HCT116 (cell line): ENCODE measurements at regions not wholly inside any gene's neighbourhood (a gene's known extent, or its start where the extent isn't known, plus 50 kb on each side); places are given as distances from the start of the nearest gene placed in this dataset.

Experiments used
- ATAC-seq: fragments of 200-7000 bp; cut with Tn5 transposase; 2 replicates; pipeline ENCODE4 v1.9.1; 2020; ENCODE audit warnings: mild to moderate bottlenecking, moderate library complexity
- BruUV-seq: library from RNA; stranded (reverse); fragments of 400-500 nt; replicated peaks from 2 replicates; lab custom pipeline; 2021; lab: Mats Ljungman, UMichigan
- CTCF ChIA-PET: fragments of 300-600 bp; sonication (Branson Sonifier 250); formaldehyde crosslinking; loops from one replicate; lab custom pipeline; 2021; ENCODE audit warnings: antibody characterized with exemption; lab: Charles Lee
- POLR2A ChIA-PET: fragments of 300-600, 350-600 bp; sonication (Branson Sonifier 250); formaldehyde crosslinking; loops from one replicate; lab custom pipeline; 2021; ENCODE audit warnings: antibody characterized with exemption; lab: Charles Lee
- RAD21 ChIA-PET, 2 experiments: fragments of 300-600 bp; sonication (Branson Sonifier 250); formaldehyde crosslinking; loops; one replicate each; lab custom pipeline; 2023; ENCODE audit warnings: low total read pairs in 2 of 2; ENCODE audit not compliant: uncharacterized antibody in 2 of 2, unreplicated experiment in 2 of 2, low non-redundant PET in 1 of 2; lab: Charles Lee
- DNase-seq: peaks from one replicate; pipeline ENCODE4 v3.0.0-alpha.2; 2010; ENCODE audit warnings: low read depth, low spot score
- H2AFZ ChIP-seq: fragments of 200-600 bp; shearing (Covaris generic), sonication (generic); 2 replicates; pipeline ENCODE4 v1.6.1; 2017; ENCODE audit warnings: low read depth, mixed run types, mixed read lengths, antibody characterized with exemption, low read length; ENCODE audit not compliant: poor library complexity, severe bottlenecking
- H3K27ac ChIP-seq: 2 replicates; pipeline ENCODE4 v1.5.1; 2012; ENCODE audit warnings: low read depth, low read length
- H3K27me3 ChIP-seq: fragments of 200-600 bp; sonication (generic); 2 replicates; pipeline ENCODE4 v1.6.1; 2016; ENCODE audit warnings: mixed run types, low read length, mixed read lengths; ENCODE audit not compliant: insufficient read depth
- H3K36me3 ChIP-seq, 2 experiments: fragments of 200-500 bp in 1 of 2; fragments of 200-600 bp in 1 of 2; sonication (Bioruptor generic) in 1 of 2; sonication (generic) in 1 of 2; 2 replicates each; pipeline versions ENCODE4 v1.5.1 to v1.6.1; 2014 to 2016; ENCODE audit warnings: low read length in 2 of 2, inconsistent platforms in 1 of 2, mixed read lengths in 1 of 2, mixed run types in 1 of 2; ENCODE audit not compliant: insufficient read depth in 2 of 2, control insufficient read depth in 1 of 2
- H3K4me1 ChIP-seq, 2 experiments: fragments of 200-600 bp in 1 of 2; sonication (generic) in 1 of 2; 2 replicates each; pipeline versions ENCODE4 v1.5.1 to v1.6.1; 2012 to 2017; ENCODE audit warnings: low read length in 2 of 2, inconsistent platforms in 1 of 2, mild to moderate bottlenecking in 1 of 2, mixed read lengths in 1 of 2, mixed run types in 1 of 2, moderate library complexity in 1 of 2; ENCODE audit not compliant: insufficient read depth in 2 of 2, control insufficient read depth in 1 of 2
- H3K4me2 ChIP-seq: fragments of 200-600 bp; sonication (generic); 2 replicates; pipeline ENCODE4 v1.6.1; 2017; ENCODE audit warnings: mixed run types, low read length, mixed read lengths
- H3K4me3 ChIP-seq, 2 experiments: fragments of 200-600 bp in 1 of 2; sonication (generic) in 1 of 2; replicated peaks in 1 of 2; 2 replicates each; pipeline ENCODE4 v1.5.1; 2011 to 2016; ENCODE audit warnings: low read length in 2 of 2, control low read depth in 1 of 2, low read depth in 1 of 2, mild to moderate bottlenecking in 1 of 2, mixed read lengths in 1 of 2, mixed run types in 1 of 2
- H3K79me2 ChIP-seq: fragments of 200-600 bp; sonication (generic); 2 replicates; pipeline ENCODE4 v1.6.1; 2017; ENCODE audit warnings: mild to moderate bottlenecking, mixed run types, low read length, moderate library complexity, mixed read lengths; ENCODE audit not compliant: insufficient read depth
- H3K9ac ChIP-seq: fragments of 200-600 bp; sonication (generic); 2 replicates; pipeline ENCODE4 v1.6.1; 2016; ENCODE audit warnings: low read length, mixed read lengths
- H3K9me2 ChIP-seq: fragments of 200-600 bp; sonication (generic), shearing (Covaris generic); 2 replicates; pipeline ENCODE4 v1.6.1; 2017; ENCODE audit warnings: mixed run types, mild to moderate bottlenecking, moderate library complexity; ENCODE audit not compliant: insufficient read depth
- H3K9me3 ChIP-seq, 2 experiments: fragments of 200-500 bp in 1 of 2; fragments of 200-600 bp in 1 of 2; sonication (Bioruptor generic) in 1 of 2; sonication (generic) in 1 of 2; 2 replicates each; pipeline ENCODE4 v1.6.1; 2014 to 2017; ENCODE audit warnings: low read length in 2 of 2, mixed read lengths in 2 of 2, inconsistent platforms in 1 of 2, low read depth in 1 of 2, mild to moderate bottlenecking in 1 of 2, mixed run types in 1 of 2, moderate library complexity in 1 of 2; ENCODE audit not compliant: control insufficient read depth in 1 of 2, insufficient read depth in 1 of 2
- H4K20me1 ChIP-seq: fragments of 200-600 bp; sonication (generic), shearing (Covaris generic); 2 replicates; pipeline ENCODE4 v1.6.1; 2017; ENCODE audit warnings: mixed run types, mild to moderate bottlenecking, moderate library complexity; ENCODE audit not compliant: insufficient read depth
- CBX3 ChIP-seq: IDR thresholded peaks from 2 replicates; pipeline ENCODE4 v1.6.1; 2012; ENCODE audit warnings: low read depth
- CEBPB ChIP-seq: IDR thresholded peaks from 2 replicates; pipeline ENCODE4 v1.6.1; 2012; ENCODE audit warnings: low read depth
- CTCF ChIP-seq, 3 experiments: fragments of 200-600 bp in 1 of 3; sonication (generic) in 1 of 3; IDR thresholded peaks in 2 of 3; conservative IDR thresholded peaks in 1 of 3; 2 replicates each; pipeline ENCODE4 v1.5.1; 2012 to 2017; ENCODE audit warnings: low read depth in 2 of 3, low read length in 2 of 3, antibody characterized with exemption in 1 of 3, borderline replicate concordance in 1 of 3, control low read depth in 1 of 3, mild to moderate bottlenecking in 1 of 3, mixed read lengths in 1 of 3, mixed run types in 1 of 3, moderate library complexity in 1 of 3; ENCODE audit not compliant: insufficient read depth in 1 of 3
- EGR1 ChIP-seq: IDR thresholded peaks from 2 replicates; pipeline ENCODE4 v1.6.1; 2012; ENCODE audit warnings: low read depth
- ELF1 ChIP-seq: IDR thresholded peaks from 2 replicates; pipeline ENCODE4 v1.6.1; 2012; ENCODE audit warnings: low read depth, borderline replicate concordance
- FOSL1 ChIP-seq: IDR thresholded peaks from 2 replicates; pipeline ENCODE4 v1.6.1; 2012; ENCODE audit warnings: low read depth
- POLR2A ChIP-seq: IDR thresholded peaks from 2 replicates; pipeline ENCODE4 v1.7.0; 2011; ENCODE audit warnings: borderline replicate concordance; ENCODE audit not compliant: insufficient read depth, insufficient read length; ENCODE audit errors: extremely low read depth
- RAD21 ChIP-seq: IDR thresholded peaks from 2 replicates; pipeline ENCODE4 v1.6.1; 2012; ENCODE audit warnings: low read depth, mild to moderate bottlenecking
- REST ChIP-seq: IDR thresholded peaks from 2 replicates; pipeline ENCODE4 v1.6.1; 2012; ENCODE audit warnings: low read depth
- SIN3A ChIP-seq: IDR thresholded peaks from 2 replicates; pipeline ENCODE4 v1.6.1; 2012; ENCODE audit warnings: low read depth
- SP1 ChIP-seq: IDR thresholded peaks from 2 replicates; pipeline ENCODE4 v1.6.1; 2012; ENCODE audit warnings: low read depth
- SRF ChIP-seq: IDR thresholded peaks from 2 replicates; pipeline ENCODE4 v1.6.1; 2012; ENCODE audit warnings: low read depth
- TCF7L2 ChIP-seq: IDR thresholded peaks from 2 replicates; pipeline ENCODE4 v1.7.0; 2011; ENCODE audit warnings: borderline replicate concordance, inconsistent platforms; ENCODE audit not compliant: insufficient read depth, insufficient read length; ENCODE audit errors: extremely low read depth
- YY1 ChIP-seq: IDR thresholded peaks from 2 replicates; pipeline ENCODE4 v1.6.1; 2011; ENCODE audit warnings: low read length, low read depth, moderate library complexity, mild to moderate bottlenecking; ENCODE audit not compliant: insufficient replicate concordance; ENCODE audit errors: extremely low read depth
- ZFX ChIP-seq: fragments of 450-650 bp; IDR thresholded peaks from 2 replicates; pipeline ENCODE4 v1.6.1; 2017
- intact Hi-C: fragments of 100-400 bp; cut with micrococcal nuclease; formaldehyde crosslinking; loops from 2 replicates; pipeline ENCODE4 v1.10.0; 2022

- no peaks in the 10 kb centered on the region for H4K20me1 ChIP-seq
- POLR2A ChIA-PET, result no interaction called here
Measured at GRCh38 chr18:5073026-5073944, 123.8 kb downstream of the AKAIN1 start.

More at GRCh38 chr18:5073026-5073944, 123.8 kb downstream of the AKAIN1 start:
- intact Hi-C loops, result no loop called here
- Histone ChIP-seq H3K36me3 (no peaks in the 10 kb centered on the region), H3K9me2 (no peaks in the 10 kb centered on the region), H3K4me3 (no peak overlapping the region), H3K79me2 (no peaks in the 10 kb centered on the region), H3K4me2 (no peak overlapping the region), H3K27ac (no peak overlapping the region), H3K9ac (no peak overlapping the region), H3K27me3 (no peaks in the 10 kb centered on the region), H3K9me3 (peaks cover 0 to 7% of the 10 kb centered on the region in 2 experiments; a peak in 2 of 4 replicates), H2AFZ (no peak overlapping the region), H3K4me1 (no peaks in the 10 kb centered on the region)
- TF ChIP-seq POLR2A (no peak), EGR1 (no peak), SP1 (no peak), CTCF (IDR thresholded peaks at IDR 0.05 in 2 of 3, conservative IDR thresholded peaks at IDR 0.05 in 1 of 3; ENCODE audit: borderline replicate concordance in 1 of 3, insufficient read depth in 1 of 3, low read depth in 2 of 3, low read length in 2 of 3) (peak in 2 of 3 experiments; percentile 26 to 35; a peak in 2 of 6 replicates), REST (no peak), TCF7L2 (no peak), SRF (no peak), FOSL1 (no peak), ZFX (no peak), CEBPB (no peak), CBX3 (no peak), SIN3A (no peak), RAD21 (peak; percentile 36; the same call in 1 of the 2 replicates), YY1 (no peak), ELF1 (no peak)
- ATAC-seq (no peak), DNase-seq (peak; percentile 13)
- RAD21 ChIA-PET, result no interaction called here
- CTCF ChIA-PET, result no interaction called here
- no TSS peak for BruUV-seq
